NCI-H2107 treated with DMSO at 0.1 percent for 48 hours (cell line): ENCODE measurements at regions not wholly inside any gene's neighbourhood (a gene's known extent, or its start where the extent isn't known, plus 50 kb on each side); places are given as distances from the start of the nearest gene placed in this dataset.
A peak's percentile ranks its signal among the peaks of the same experiment; 100 is the strongest.

ENCODE experiments used
- DNase-seq: peaks from one replicate; lab custom pipeline; 2025; ENCODE audit not compliant: unreplicated experiment; lab: John Stamatoyannopoulos, UW

DNA sequence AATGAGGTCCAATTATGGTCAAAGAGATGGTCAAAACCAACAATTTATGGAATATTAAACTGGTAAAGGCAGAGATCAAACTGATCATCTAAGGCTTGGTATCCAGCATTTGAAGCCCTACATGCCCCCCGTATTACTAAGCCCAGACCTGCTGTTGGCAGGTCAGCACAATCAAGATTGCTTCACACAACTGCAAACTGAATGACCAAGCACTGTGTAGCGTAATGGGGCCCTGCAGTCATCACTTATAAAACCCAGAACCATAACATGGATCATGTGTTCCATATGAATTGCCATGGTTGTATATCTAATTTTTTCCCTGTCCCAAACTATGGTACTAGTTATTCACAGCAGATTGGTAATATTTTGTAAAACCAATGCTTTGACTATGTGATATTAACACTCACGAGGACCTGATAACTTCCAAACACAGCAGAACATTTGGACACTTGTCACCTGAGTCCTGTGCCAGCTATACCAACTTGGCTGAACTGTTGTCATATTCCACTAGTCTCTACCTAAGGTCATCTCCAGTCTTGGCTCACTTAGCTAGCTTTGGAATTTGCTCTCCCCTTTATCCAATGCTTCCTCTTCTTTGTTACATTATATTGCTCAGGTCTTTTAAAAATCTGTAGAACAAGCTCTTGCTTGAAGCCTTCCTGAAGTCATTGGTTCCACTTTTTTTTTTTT is 81.7 kb upstream of the HMHB1 start:
- DNase-seq = no peak

- DNase-seq = no peak
Observed at GRCh38 chr5:143729334-143729946, 82.5 kb upstream of the HMHB1 start.

GRCh38 chr5:143723159-143723558 is 88.8 kb upstream of the HMHB1 start:
- DNase-seq = no peak

DNA sequence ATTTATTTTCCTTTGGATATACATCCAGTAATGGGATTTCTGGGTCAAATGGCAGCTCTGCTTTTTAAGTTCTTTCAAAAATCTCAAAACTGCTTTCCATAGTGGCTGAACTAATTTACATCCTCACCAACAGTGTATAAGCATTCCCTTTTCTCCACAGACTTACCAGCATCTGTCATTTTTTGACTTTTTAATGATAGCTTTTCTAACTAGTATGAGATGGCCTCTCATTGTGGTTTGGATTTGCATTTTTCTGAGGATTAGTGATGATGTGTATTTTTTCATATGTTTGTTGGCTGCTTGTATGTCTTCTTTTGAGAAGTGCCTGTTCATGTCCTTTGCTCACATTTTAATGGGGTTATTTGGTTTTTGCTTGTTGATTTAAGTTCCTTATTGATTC is 90.0 kb upstream of the HMHB1 start:
- no peak for DNase-seq

DNA sequence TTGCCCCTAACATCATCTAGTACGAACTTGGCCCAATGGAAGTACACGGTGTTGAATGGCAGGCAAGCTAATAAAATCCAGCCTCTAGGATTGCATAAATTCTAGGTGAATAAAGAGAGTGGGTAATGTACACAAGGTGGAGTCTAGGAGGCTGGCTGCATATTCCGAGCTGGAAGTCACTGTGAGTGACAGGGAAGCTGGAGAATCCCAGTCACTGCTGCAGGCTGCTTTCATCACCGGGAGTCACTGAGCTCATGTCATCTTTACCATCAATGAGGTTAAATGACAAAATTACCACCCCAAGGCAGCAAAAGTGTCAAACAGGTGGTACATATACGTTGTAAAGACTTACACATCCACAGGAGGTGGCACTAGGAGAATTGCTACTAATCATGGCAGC is 91.3 kb upstream of the HMHB1 start:
- DNase-seq = no peak

DNA sequence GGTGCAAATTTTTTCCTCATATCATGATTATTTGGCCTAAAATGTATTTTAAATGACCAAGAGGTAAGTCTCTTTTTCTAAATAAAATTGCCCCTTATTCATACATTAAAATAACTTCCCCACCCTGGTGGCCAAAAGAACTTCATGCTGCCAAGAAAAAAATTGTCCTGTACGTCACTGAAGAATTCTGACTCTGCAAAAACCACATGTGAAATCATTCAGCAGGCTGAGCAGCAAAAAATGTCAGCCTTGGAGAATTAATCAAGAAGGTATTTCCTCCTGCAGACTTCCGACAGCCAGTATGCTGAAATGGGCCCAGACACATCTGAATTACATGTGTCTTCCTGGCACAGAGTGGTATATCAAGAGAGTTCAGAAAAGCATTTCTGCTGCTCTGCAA is 94.6 kb upstream of the HMHB1 start:
- DNase-seq = no peak

DNA sequence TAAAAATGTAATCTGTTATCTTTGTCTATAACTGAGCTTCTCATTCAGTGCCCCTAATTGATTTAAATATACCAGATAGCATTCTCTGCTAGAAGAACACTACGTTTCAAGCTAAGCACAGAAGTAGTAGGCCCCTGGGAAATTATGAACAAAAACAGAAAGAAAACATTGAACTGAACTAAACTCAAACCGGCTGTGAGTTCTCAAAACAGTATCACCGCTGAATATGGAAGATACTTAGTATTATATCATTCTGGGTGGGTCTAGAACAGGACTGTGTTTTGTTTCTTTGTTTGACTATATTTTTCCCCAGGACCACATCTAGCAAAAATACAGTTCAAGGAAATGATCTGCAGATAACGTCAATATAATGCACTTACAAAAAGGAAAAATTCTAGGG is 95.1 kb upstream of the HMHB1 start:
- DNase-seq = no peak

DNA sequence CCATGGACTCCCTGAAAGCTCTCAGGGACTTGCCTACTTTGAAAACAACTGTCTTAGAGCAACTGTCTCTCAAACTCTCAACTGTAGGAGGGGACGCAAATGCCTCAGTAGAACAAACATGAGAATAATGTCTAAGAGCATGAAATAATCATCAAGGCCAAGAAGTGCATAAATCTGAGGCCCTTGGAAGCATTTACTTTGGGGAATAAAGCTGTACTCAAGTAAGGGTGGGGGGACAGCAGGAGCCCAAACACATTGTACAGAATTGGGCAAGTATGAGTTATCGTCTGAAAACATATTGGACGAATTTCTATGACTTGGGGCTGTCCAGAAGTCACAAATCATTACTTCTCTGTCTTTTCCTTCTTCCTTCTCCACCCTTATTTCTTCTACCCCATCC is 96.3 kb upstream of the HMHB1 start:
- no peak for DNase-seq

DNA sequence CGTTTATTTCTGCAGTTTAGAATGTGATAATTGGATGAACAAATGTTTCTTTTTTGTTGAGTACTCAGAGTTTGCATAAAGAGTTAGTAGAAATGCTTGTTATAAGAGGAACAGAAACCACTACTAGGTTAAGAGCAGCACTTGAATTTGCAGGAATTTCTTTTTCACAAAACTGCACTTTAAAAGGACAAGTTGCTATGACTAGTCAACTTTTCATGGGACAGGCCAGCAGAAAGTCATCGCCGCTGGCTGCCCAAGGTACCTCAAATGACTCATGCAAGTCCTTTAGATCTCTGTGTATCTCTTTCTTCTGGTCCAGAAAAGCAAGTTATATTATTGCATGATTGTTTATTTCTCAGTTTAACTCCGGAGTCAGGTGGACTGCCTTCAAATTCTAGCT is 97.3 kb upstream of the HMHB1 start:
- DNase-seq = no peak

DNA sequence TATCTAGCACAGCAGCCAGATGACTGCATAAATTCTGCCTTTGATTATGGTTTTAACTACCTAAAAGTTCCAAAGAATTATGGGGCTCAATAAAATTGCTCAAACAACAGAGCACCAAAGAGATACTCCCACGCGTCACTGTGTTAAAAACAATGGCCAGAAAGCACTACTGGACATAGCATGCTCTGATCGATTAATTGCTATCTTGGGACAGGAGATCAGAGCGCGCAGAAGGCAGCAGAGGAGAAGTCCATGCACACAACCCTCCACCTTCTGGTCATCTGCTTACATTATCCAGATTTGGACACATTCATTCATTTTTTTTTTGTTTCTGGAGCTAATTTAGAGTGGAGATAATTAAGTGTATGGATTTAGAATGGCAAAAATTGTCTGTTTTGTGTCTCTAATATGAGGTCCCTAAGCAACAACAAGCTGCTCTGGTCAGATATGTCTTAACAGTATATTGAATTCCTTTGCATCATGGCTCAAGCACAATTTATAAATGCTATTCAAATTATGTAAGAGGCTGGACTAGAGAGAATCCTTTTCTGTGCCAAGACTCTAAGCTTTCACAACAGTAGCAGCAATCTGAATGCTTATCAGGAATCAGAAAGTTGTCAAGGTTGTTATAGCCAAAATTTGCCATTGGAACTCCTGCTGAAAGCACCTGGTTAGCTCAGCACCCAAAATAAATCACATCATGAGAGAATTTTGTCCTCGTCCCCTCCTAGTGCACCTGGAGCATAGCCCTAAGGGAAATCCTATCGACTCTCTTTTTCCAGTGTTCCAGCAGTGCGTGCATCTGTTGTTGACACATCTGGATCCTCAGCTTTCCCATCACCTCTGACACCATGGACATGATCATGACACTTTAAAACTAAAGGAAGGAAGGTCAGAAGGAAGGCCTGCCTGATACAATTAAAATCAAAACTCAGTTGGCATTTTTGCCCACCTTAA is 98.6 kb upstream of the HMHB1 start:
- DNase-seq = no peak

GRCh38 chr5:143708672-143709071 is 103.3 kb upstream of the HMHB1 start:
- DNase-seq = no peak

- no peak for DNase-seq
Observed at GRCh38 chr5:143707806-143708205, 104.2 kb upstream of the HMHB1 start.

DNA sequence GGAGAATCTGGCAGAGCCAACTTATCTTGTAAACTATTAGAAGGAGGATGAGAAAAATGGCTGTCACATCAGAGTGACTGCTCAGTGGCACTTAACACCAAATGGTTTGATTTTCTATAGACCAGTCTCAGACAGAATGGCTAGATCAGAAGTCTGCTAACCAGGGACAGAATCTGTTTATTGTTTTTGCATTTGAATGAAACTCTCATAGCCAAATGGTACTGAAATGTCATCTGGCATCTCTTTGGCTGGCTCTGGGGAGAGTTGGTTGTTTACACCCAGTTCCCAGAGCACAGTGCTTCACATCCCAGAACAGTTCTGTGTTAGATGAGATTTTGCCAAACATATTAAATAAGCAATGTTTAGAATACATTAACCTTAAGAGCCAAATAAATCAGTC is 106.6 kb upstream of the HMHB1 start:
- DNase-seq = no peak

DNA sequence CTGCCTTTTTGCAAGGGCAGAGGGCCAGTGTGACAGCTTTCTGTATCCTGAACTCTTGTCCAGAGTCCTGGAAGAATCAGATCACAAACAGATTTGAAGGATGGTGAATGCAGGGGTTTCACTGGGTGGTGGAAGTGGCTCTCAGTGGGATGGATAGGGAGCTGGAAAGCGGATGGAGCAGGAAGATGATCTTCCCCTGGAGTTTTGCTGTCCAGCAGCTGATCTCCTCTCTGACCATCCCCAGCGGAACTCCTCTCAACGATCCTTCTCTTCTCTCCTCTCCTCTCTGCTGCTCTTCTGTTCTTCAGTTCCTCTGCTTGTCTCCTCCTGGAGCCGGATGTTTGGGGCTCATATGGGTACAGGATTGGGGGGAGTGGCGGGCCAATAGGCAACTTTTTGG is 108.3 kb upstream of the HMHB1 start:
- no peak for DNase-seq

DNA sequence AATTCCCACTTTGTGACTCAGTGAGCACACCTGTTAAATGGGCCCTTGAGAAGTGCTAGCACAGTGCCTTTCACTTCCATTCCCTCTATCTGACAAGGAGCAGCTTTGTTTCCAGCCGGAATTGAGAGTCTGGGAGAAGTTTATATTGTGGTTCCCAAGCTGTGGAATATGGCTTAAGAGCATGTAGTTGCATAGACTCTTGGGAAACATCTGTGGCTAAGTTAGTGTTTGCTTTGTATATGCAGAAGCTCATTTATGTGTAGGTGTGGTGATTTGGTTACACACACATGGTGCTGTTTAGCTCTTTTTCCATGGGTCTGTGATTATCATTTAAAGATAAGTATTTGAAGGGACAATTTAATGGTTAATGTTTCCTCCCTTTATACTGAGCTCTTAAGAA is 110.5 kb upstream of the HMHB1 start:
- no peak for DNase-seq

DNA sequence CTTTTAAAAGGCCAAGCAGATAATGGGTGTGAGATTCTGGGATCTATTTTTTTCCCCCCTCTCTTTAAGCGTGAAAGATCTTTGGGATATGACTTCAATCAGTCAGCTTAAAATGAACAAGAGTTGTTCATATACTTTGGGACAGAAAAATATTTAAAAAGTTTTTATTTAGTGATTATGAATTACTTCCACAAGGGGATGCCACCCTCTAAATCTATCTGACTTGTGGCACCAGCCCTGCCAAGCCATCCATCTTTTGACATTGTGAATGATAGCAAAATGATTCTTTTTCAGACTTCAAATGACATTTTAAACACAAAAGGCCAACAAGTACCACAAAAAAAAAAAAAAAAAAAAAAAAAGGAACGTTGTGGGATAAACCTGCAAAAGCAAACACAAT is 111.0 kb upstream of the HMHB1 start:
- DNase-seq = no peak

- DNase-seq = no peak
Observed at GRCh38 chr5:143699121-143699520, 112.8 kb upstream of the HMHB1 start.

GRCh38 chr5:143698574-143698973 is 113.4 kb upstream of the HMHB1 start:
- peak; percentile 24 for DNase-seq

GRCh38 chr5:143696921-143697320 is 115.0 kb upstream of the HMHB1 start:
- DNase-seq = no peak

DNA sequence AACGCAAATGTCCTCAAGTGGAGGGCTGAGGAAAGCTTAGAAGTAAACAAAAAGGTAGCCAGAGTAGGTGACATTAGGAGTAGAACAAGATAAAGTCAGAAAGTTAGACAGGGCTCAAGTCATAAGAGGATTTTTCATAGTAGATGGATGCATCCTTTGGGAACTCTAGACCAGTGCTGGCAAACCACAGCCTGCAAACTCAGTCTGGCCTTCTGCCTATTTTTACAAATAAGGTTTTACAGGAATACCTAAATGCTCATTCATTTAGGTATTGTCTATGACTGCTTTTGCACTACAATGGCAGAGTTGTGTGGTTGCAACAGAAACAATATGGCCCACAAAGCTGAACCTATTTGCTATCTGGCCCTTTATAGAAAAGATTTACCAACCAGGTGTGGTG is 116.0 kb upstream of the HMHB1 start:
- no peak for DNase-seq

- DNase-seq = no peak
Observed at GRCh38 chr5:143695244-143695864, 116.6 kb upstream of the HMHB1 start.

DNA sequence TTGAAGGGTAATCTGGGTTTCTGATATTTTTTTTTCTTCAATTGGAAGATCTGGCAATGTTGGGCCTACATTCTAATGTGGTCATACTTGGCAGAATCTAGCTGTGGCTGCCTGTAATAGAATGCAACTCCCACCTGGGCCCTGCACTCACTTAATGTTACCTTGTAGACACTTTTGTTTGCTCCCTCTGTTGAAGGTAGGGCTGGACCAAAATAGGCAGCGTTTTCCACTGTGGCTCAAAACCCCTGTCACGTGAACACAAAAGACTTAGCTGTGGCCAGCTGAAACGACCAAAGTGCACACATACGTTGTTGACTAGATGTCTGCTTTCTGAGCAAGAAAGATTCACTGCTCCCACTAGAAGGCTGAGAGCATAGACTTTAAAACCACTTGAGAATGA is 117.6 kb upstream of the HMHB1 start:
- DNase-seq = no peak
